22Rv1 (cell line): ENCODE measurements at regions not wholly inside any gene's neighbourhood (a gene's known extent, or its start where the extent isn't known, plus 50 kb on each side); places are given as distances from the start of the nearest gene placed in this dataset.

ENCODE experiments used
- H3K27ac ChIP-seq: fragments of 450-650 bp; 2 replicates; pipeline ENCODE4 v1.5.1; 2017
- CTCF ChIP-seq: fragments of 450-650 bp; IDR thresholded peaks from 2 replicates; pipeline ENCODE4 v1.5.1; 2017; ENCODE audit warnings: mild to moderate bottlenecking
- ZFX ChIP-seq: fragments of 450-650 bp; IDR thresholded peaks from 2 replicates; pipeline ENCODE4 v1.6.1; 2017; ENCODE audit warnings: antibody characterized with exemption, borderline replicate concordance

GRCh38 chr16:55988013-55988412, 112.8 kb upstream of the CES5A start:
- TF ChIP-seq ZFX: no peak
- TF ChIP-seq CTCF: no peak
- no peak overlapping the region for H3K27ac ChIP-seq

- no peak for TF ChIP-seq ZFX
- no peak for TF ChIP-seq CTCF
- H3K27ac ChIP-seq: no peak overlapping the region
Observed at GRCh38 chr16:55982597-55982996, 107.4 kb upstream of the CES5A start.

GRCh38 chr16:55981557-55981956, 106.4 kb upstream of the CES5A start:
- no peak overlapping the region for H3K27ac ChIP-seq
- TF ChIP-seq CTCF: no peak
- no peak for TF ChIP-seq ZFX

- H3K27ac ChIP-seq: no peak overlapping the region
- TF ChIP-seq ZFX (no peak), CTCF (no peak)
Observed at GRCh38 chr16:55976815-55977214, 101.6 kb upstream of the CES5A start.

GRCh38 chr16:55971447-55971846, 96.3 kb upstream of the CES5A start:
- TF ChIP-seq ZFX: no peak
- TF ChIP-seq CTCF: no peak
- no peak overlapping the region for H3K27ac ChIP-seq

GRCh38 chr16:55968221-55968620, 93.0 kb upstream of the CES5A start:
- no peak for TF ChIP-seq ZFX
- no peak for TF ChIP-seq CTCF
- no peak overlapping the region for H3K27ac ChIP-seq

GRCh38 chr16:55964923-55965475, 89.8 kb upstream of the CES5A start:
- TF ChIP-seq CTCF: no peak
- TF ChIP-seq ZFX: no peak

More at GRCh38 chr16:55964923-55965475, 89.8 kb upstream of the CES5A start:
- no peak overlapping the region for H3K27ac ChIP-seq
